ENCODE measurements at regions not wholly inside any gene's neighbourhood (a gene's known extent, or its start where the extent isn't known, plus 50 kb on each side); places are given as distances from the start of the nearest gene placed in this dataset.

GRCh38 chr5:128673970-128674369 is 135.9 kb upstream of the FBN2 start:
- TF ChIP-seq ZFP30 (CRISPR knock-in tag; IDR thresholded peaks at IDR 0.05) (no peak), TOX (CRISPR knock-in tag; IDR thresholded peaks at IDR 0.05; ENCODE audit: borderline replicate concordance) (no peak), ZFP3 (CRISPR knock-in tag; IDR thresholded peaks at IDR 0.05) (no peak), ARNTL (CRISPR knock-in tag; IDR thresholded peaks at IDR 0.05; ENCODE audit: borderline replicate concordance, low read depth) (no peak), PATZ1 (CRISPR knock-in tag; IDR thresholded peaks at IDR 0.05; ENCODE audit: borderline replicate concordance) (no peak), OSR1 (CRISPR knock-in tag; IDR thresholded peaks at IDR 0.05) (no peak), ZNF565 (CRISPR knock-in tag; conservative IDR thresholded peaks at IDR 0.05; ENCODE audit: low read depth) (no peak), ZNF8 (CRISPR knock-in tag; IDR thresholded peaks at IDR 0.05) (no peak)

Data from SK-N-SH treated with all-trans-retinoic acid at 6 μM for 48 hours (cell line).